Activated CD4-positive, alpha-beta T cell treated with anti-CD3 and anti-CD28 coated beads, Interleukin-10, Interleukin-2, amounts not matched to agents 100 ng/mL and 50 ng/mL, durations not matched to agents 16 hours and 8 hours (primary cell): ENCODE measurements at regions not wholly inside any gene's neighbourhood (a gene's known extent, or its start where the extent isn't known, plus 50 kb on each side); places are given as distances from the start of the nearest gene placed in this dataset.

Source experiments
- DNase-seq: peaks from one replicate; pipeline ENCODE4 v3.0.0-alpha.2; 2020

GRCh38 chr4:10974371-10974770, 289.8 kb upstream of the CLNK start:
- DNase-seq, result peak; percentile 1

- no peak for DNase-seq
Measured at GRCh38 chr4:10973686-10974085, 289.1 kb upstream of the CLNK start.

GRCh38 chr4:10971800-10972401, 287.3 kb upstream of the CLNK start:
- no peak for DNase-seq

- DNase-seq, result no peak
Measured at GRCh38 chr4:10965196-10965595, 280.6 kb upstream of the CLNK start.

GRCh38 chr4:10963958-10964703, 279.6 kb upstream of the CLNK start:
- DNase-seq, result no peak

GRCh38 chr4:10963241-10963640, 278.7 kb upstream of the CLNK start:
- DNase-seq, result no peak

- DNase-seq, result no peak
Measured at GRCh38 chr4:10962246-10962645, 277.7 kb upstream of the CLNK start.

- no peak for DNase-seq
Measured at GRCh38 chr4:10960389-10960788, 275.8 kb upstream of the CLNK start.

- no peak for DNase-seq
Measured at GRCh38 chr4:10959586-10959985, 275.0 kb upstream of the CLNK start.

GRCh38 chr4:10958226-10958856, 273.8 kb upstream of the CLNK start:
- no peak for DNase-seq

GRCh38 chr4:10951306-10951705, 266.7 kb upstream of the CLNK start:
- DNase-seq, result no peak

GRCh38 chr4:10949039-10949733, 264.6 kb upstream of the CLNK start:
- DNase-seq, result no peak

- no peak for DNase-seq
Measured at GRCh38 chr4:10947898-10948297, 263.3 kb upstream of the CLNK start.

- no peak for DNase-seq
Measured at GRCh38 chr4:10944321-10944720, 259.8 kb upstream of the CLNK start.

- DNase-seq, result no peak
Measured at GRCh38 chr4:10942156-10942555, 257.6 kb upstream of the CLNK start.

- DNase-seq, result no peak
Measured at GRCh38 chr4:10929818-10930217, 245.2 kb upstream of the CLNK start.

- no peak for DNase-seq
Measured at GRCh38 chr4:10925996-10926395, 241.4 kb upstream of the CLNK start.

GRCh38 chr4:10924274-10924673, 239.7 kb upstream of the CLNK start:
- DNase-seq, result no peak

GRCh38 chr4:10917566-10917965, 233.0 kb upstream of the CLNK start:
- no peak for DNase-seq

GRCh38 chr4:10898072-10898471, 213.5 kb upstream of the CLNK start:
- no peak for DNase-seq

GRCh38 chr4:10897076-10897475, 212.5 kb upstream of the CLNK start:
- DNase-seq, result no peak

- DNase-seq, result peak; percentile 3
Measured at GRCh38 chr4:10893395-10893794, 208.8 kb upstream of the CLNK start.

- DNase-seq, result no peak
Measured at GRCh38 chr4:10891866-10892265, 207.3 kb upstream of the CLNK start.

- no peak for DNase-seq
Measured at GRCh38 chr4:10889819-10890218, 205.3 kb upstream of the CLNK start.
